Immature natural killer cell (primary cell): ENCODE measurements at regions not wholly inside any gene's neighbourhood (a gene's known extent, or its start where the extent isn't known, plus 50 kb on each side); places are given as distances from the start of the nearest gene placed in this dataset.
"Not testable (repeated sequence)": the region's sequence is repeated elsewhere in the genome, so short reads cannot be mapped to it uniquely, and the experiment has no call there.

Experiments used
- DNase-seq, 3 donors: peaks; one replicate each; pipeline ENCODE4 v3.0.0; 2022; ENCODE audit warnings: mixed read lengths in 1 of 3
- H3K27ac Mint-ChIP-seq, 6 donors: one replicate each; pipeline ENCODE4 v1.8.0; 2020; ENCODE audit warnings: mixed read lengths in 6 of 6, mild to moderate bottlenecking in 5 of 6, inconsistent platforms in 4 of 6, moderate library complexity in 3 of 6
- H3K27me3 Mint-ChIP-seq, 3 donors: one replicate each; pipeline ENCODE4 v1.8.0; 2020 to 2021; ENCODE audit warnings: low read depth in 3 of 3, mild to moderate bottlenecking in 3 of 3, mixed read lengths in 3 of 3, moderate library complexity in 3 of 3, inconsistent platforms in 1 of 3
- H3K36me3 Mint-ChIP-seq, 3 donors: one replicate each; pipeline ENCODE4 v1.8.0; 2020; ENCODE audit warnings: mixed read lengths in 3 of 3, inconsistent platforms in 2 of 3, mild to moderate bottlenecking in 2 of 3
- H3K4me1 Mint-ChIP-seq, 2 donors: one replicate each; pipeline ENCODE4 v1.8.0; 2020; ENCODE audit warnings: inconsistent platforms in 2 of 2, mild to moderate bottlenecking in 2 of 2, mixed read lengths in 2 of 2, moderate library complexity in 1 of 2
- H3K4me3 Mint-ChIP-seq, 5 donors: one replicate each; pipeline ENCODE4 v1.8.0; 2020; ENCODE audit warnings: mild to moderate bottlenecking in 5 of 5, mixed read lengths in 5 of 5, inconsistent platforms in 3 of 5, moderate library complexity in 3 of 5
- H3K9me3 Mint-ChIP-seq, 6 donors: one replicate each; pipeline ENCODE4 v1.8.0; 2020; ENCODE audit warnings: mild to moderate bottlenecking in 6 of 6, mixed read lengths in 6 of 6, inconsistent platforms in 4 of 6, moderate library complexity in 3 of 6

DNA sequence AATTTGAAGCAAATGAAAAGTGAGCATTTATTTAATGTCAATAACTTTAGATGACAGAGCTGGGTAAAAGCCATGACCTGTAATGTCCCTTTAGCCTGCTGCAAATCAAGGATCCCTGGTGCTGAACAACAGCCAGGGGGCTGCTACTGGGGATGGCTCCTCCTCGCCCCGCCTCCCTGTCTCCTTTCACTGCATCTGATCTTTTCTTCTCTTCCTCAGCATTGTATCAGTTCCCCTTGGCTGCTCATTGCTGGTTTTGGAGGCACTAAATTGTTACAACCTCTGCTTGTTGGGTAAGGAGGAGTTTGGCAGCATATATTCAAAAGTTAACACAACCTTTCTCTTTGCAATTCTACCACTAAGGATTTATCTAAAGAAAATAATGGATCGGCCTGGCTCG, 236.3 kb upstream of the ID2 start:
- peaks cover 4 to 17% (median 14%) of the 10 kb centered on the region in 3 donors for H3K36me3 Mint-ChIP-seq
- H3K4me3 Mint-ChIP-seq, result no peak overlapping the region
- H3K9me3 Mint-ChIP-seq, result no peaks in the 10 kb centered on the region
- peaks cover 45 to 83% of the 10 kb centered on the region in 2 donors for H3K4me1 Mint-ChIP-seq
- peaks cover 0 to 2% (median 0%) of the 10 kb centered on the region in 3 donors for H3K27me3 Mint-ChIP-seq
- peak overlapping the region in 3 of 6 donors; percentile 40 to 75 (median 55) for H3K27ac Mint-ChIP-seq
- no peak for DNase-seq

DNA sequence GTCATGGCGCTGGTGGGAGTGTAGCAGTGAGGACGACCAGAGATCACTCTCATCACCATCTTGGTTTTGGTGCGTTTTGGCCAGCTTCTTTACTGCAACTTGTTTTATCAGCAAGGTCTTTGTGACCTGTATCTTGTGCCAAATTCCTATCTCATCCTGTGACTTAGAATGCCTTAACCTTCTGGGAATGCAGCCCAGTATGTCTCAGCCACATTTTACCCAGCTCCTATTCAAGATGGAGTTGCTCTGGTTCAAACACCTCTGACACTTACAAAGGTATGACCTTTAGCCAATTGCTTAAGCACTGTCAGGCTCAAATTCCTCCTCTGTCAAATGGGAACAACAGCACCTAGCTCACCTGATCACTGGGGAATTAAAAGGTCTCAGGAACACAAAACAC, 235.1 kb upstream of the ID2 start:
- peaks cover 3 to 23% (median 15%) of the 10 kb centered on the region in 3 donors for H3K36me3 Mint-ChIP-seq
- H3K4me1 Mint-ChIP-seq, result peaks cover 45 to 86% of the 10 kb centered on the region in 2 donors
- H3K4me3 Mint-ChIP-seq, H3K9me3 Mint-ChIP-seq, H3K27me3 Mint-ChIP-seq, DNase-seq: not testable (repeated sequence)
- H3K27ac Mint-ChIP-seq, result peak overlapping the region in 3 of 6 donors; percentile 25 to 34 (median 27)

DNA sequence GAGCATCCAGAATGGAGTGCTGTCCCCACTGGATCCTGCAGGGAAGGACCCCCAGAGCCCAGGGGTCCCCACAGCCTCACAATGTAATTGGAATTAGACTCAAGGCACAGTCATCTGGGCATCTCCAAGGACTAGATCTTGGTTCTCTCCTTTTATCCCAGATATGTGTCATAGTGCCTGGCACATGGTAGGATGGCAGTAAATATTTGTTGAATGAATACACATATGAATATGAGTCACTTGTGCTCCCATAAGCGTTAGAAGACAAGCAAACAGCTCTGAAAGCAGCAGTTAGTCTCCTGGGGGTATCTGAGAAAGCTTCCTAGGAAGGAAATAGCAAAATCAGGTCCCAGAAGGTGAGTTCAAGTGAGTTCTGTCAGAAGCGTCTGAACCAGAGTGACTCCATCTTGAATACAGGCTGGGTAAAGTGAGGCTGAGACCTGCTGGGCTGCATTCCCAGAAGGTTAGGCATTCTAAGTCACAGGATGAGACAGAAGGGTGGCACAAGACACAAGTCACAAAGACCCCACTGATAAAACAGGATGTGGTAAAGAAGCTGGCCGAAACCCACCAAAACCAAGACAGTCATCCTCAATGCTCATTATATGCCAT, 234.1 kb upstream of the ID2 start:
- peaks cover 0 to 23% (median 15%) of the 10 kb centered on the region in 3 donors for H3K36me3 Mint-ChIP-seq
- peaks cover 40 to 86% of the 10 kb centered on the region in 2 donors for H3K4me1 Mint-ChIP-seq
- no peak for DNase-seq
- H3K9me3 Mint-ChIP-seq, result no peaks in the 10 kb centered on the region
- peak overlapping the region in 1 of 5 donors; percentile 27 for H3K4me3 Mint-ChIP-seq
- H3K27ac Mint-ChIP-seq, result peak overlapping the region; percentile 16 to 57 (median 26)
- peaks cover 0 to 2% (median 0%) of the 10 kb centered on the region in 3 donors for H3K27me3 Mint-ChIP-seq

DNA sequence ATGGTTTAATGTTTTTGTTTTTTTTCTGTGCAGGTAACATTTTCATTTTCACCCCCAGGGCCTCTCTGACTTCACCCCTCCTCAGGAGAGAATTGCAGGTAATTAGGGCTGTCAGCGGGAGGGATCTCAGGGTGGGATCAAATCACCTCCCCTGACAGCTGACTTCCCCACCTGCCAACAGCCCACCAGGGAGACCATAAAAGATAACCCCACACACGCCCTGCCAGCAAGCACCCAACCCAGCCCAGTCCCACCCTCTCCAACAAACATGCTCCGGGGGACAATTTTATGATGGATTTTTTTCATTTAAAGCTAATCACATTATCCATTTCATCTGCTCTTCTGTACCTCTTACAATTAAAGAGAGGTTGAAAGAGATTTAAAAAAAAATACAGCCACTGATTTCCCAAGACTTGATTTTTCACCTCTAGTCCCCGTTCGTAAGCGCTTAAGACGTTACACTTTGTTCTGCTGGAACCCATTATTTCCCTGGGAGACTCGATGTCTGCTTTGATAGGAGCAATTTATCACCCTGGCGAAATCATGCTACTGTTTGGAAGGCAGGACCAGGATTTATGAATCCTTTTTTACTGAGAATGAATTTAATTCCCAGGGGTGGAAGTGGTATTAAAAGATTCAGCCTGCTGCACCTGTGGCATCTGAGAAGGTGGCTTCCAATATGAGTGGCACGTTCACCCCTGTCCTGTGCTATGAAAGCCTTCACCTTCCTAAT, 232.9 kb upstream of the ID2 start:
- Mint-ChIP-seq H3K4me3 (no peak overlapping the region), H3K36me3 (peaks cover 0 to 18% (median 10%) of the 10 kb centered on the region in 3 donors), H3K4me1 (peaks cover 44 to 91% of the 10 kb centered on the region in 2 donors), H3K27ac (peak overlapping the region in 3 of 6 donors; percentile 23 to 40 (median 39)), H3K27me3 (peaks cover 0 to 2% (median 0%) of the 10 kb centered on the region in 3 donors), H3K9me3 (no peaks in the 10 kb centered on the region)
- no peak for DNase-seq

DNA sequence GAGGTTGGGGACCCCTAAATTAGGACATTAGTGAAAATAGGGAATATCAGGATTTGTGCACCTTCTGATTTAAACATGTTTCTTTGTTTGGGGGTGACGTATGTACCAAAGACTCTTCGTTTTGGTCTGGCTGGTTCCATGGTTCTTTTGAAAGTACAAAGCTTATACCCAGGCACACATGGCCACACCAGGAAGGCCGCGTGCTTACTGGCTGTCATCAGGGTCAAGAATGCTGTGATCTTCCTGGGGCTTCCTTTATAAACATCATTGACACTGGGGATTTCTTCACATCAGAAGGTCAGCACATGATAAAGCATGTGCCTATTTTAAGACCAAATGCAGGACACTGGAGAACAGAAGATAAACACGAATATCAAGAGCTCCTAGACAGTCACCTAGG, 230.6 kb upstream of the ID2 start:
- Mint-ChIP-seq H3K4me1 (peaks cover 64 to 96% of the 10 kb centered on the region in 2 donors), H3K27me3 (peaks cover 2 to 8% (median 8%) of the 10 kb centered on the region in 3 donors), H3K36me3 (peaks cover 0 to 15% (median 10%) of the 10 kb centered on the region in 3 donors), H3K4me3 (no peak overlapping the region), H3K27ac (peak overlapping the region in 4 of 6 donors; percentile 39 to 83 (median 73)), H3K9me3 (no peaks in the 10 kb centered on the region)
- DNase-seq, result no peak

DNA sequence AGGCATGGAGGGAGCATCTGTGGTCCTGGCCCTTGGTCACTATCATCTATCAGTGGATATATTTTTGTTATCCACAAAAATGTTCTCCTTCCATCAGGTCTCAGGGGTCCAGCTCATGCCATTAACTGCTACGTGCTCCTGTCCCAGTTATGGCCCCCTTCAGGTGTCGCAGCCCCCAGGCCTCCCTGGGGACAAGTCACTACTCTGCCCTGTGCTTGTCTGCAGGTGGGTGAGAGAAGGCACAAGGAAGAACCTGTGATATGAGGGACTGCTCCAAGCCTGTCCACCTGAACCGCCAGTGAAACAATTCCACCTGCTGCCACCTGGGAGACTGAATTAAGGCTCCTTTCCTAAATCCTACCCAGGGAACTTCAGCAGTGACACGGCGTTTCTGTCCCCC, 229.6 kb upstream of the ID2 start:
- DNase-seq, result no peak
- Mint-ChIP-seq H3K36me3 (peaks cover 0 to 15% (median 10%) of the 10 kb centered on the region in 3 donors), H3K27ac (peak overlapping the region; percentile 86 to 100 (median 99)), H3K27me3 (peaks cover 2 to 11% (median 8%) of the 10 kb centered on the region in 3 donors), H3K9me3 (no peaks in the 10 kb centered on the region), H3K4me1 (peaks cover 69 to 94% of the 10 kb centered on the region in 2 donors), H3K4me3 (no peak overlapping the region)

DNA sequence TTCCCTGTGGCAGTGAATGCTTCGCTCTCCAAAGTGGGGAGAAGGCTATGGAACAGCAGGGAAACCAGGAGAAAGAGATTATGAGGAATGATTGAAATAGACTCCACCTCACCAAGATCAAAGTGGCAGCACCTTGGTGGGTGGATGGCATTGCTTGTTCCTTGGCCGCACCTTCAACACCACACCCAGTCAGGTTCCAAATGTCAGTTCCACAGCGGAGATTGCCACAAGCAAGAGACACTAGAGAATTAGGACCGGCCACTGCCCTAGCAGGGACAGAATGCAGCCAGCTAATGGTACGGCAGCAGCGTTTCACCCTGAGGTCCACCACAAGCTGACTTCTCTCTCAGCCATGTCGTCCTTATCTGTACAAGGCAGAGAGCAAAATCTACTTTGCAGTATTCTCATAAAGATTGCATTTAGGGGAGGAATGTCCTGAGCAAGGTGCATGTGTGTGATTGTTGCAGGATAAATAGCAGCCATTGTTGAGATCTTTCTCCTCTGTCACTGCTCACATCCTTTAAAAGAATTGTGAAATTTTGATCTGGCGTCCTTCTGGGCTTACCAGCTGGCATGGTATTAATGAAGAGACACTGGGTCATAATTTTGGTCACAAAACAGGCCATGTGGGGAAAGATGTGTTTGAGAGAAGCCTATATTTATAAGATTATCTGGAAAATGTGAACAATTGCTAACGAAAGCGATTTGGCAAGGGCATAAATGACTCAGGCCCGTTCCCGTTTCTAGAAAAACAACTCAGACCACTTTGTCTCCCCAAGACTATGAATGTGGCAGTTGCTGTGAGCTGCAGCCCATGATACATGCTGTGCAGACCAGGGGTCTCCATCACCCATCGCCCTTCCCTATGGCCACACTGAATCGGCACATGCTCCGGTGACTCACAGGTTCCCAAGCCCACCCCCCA, 228.6 kb upstream of the ID2 start:
- H3K27ac Mint-ChIP-seq, result peak overlapping the region; percentile 86 to 100 (median 99)
- no peak for DNase-seq
- no peaks in the 10 kb centered on the region for H3K9me3 Mint-ChIP-seq
- H3K4me3 Mint-ChIP-seq, result peak overlapping the region; percentile 17 to 99 (median 50)
- H3K36me3 Mint-ChIP-seq, result peaks cover 0 to 15% (median 10%) of the 10 kb centered on the region in 3 donors
- H3K4me1 Mint-ChIP-seq, result peaks cover 69 to 94% of the 10 kb centered on the region in 2 donors
- H3K27me3 Mint-ChIP-seq, result peaks cover 2 to 16% (median 8%) of the 10 kb centered on the region in 3 donors

DNA sequence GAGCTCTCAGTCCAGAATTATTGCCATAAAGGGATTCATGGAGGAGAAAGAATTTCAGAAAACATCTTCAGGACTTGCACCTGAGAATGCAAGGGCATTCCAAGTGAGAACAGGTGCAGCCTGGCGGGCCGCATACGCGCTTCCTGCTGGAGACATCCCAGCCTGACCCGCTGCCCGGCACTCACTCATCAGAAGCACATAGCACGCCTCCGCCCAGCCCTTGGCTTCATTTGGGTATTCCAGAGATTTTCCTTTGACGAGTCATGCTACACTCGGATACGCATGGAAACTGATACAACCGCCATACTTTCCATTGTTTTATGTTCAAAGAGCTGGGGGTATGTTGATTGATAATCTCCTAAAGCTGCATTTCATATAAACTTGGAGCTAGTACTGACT, 228.0 kb upstream of the ID2 start:
- DNase-seq, result no peak
- peaks cover 70 to 94% of the 10 kb centered on the region in 2 donors for H3K4me1 Mint-ChIP-seq
- peaks cover 4 to 16% (median 8%) of the 10 kb centered on the region in 3 donors for H3K27me3 Mint-ChIP-seq
- peak overlapping the region; percentile 83 to 99 (median 94) for H3K4me3 Mint-ChIP-seq
- H3K27ac Mint-ChIP-seq, result peak overlapping the region; percentile 99 to 100 (median 100)
- H3K36me3 Mint-ChIP-seq, result peaks cover 0 to 15% (median 10%) of the 10 kb centered on the region in 3 donors
- H3K9me3 Mint-ChIP-seq, result no peaks in the 10 kb centered on the region

DNA sequence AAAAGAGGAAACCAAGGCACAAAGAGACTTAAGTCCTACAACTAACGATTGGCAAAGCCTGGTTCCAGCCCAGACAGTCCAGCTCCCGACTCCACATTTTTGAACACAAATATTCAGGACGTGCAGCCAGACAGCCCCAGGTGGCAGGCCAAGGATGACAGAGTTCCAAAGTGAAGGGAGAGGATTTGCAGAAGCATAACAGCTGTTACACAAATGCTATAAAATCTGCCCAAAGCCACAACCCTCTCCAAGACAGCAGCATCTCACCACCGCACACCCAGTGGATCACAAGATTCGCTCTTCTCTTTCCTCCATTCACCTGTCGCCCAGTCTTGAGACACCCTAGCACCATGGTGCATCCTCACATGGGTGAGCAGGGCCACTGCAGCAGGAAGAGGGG, 227.1 kb upstream of the ID2 start:
- DNase-seq, result peak in 2 of 3 donors; percentile 32 to 36
- Mint-ChIP-seq H3K36me3 (peaks cover 0 to 15% (median 10%) of the 10 kb centered on the region in 3 donors), H3K4me1 (peaks cover 75 to 95% of the 10 kb centered on the region in 2 donors), H3K4me3 (peak overlapping the region; percentile 83 to 99 (median 94)), H3K9me3 (no peaks in the 10 kb centered on the region), H3K27me3 (peaks cover 4 to 16% (median 8%) of the 10 kb centered on the region in 3 donors), H3K27ac (peak overlapping the region; percentile 99 to 100 (median 100))

DNA sequence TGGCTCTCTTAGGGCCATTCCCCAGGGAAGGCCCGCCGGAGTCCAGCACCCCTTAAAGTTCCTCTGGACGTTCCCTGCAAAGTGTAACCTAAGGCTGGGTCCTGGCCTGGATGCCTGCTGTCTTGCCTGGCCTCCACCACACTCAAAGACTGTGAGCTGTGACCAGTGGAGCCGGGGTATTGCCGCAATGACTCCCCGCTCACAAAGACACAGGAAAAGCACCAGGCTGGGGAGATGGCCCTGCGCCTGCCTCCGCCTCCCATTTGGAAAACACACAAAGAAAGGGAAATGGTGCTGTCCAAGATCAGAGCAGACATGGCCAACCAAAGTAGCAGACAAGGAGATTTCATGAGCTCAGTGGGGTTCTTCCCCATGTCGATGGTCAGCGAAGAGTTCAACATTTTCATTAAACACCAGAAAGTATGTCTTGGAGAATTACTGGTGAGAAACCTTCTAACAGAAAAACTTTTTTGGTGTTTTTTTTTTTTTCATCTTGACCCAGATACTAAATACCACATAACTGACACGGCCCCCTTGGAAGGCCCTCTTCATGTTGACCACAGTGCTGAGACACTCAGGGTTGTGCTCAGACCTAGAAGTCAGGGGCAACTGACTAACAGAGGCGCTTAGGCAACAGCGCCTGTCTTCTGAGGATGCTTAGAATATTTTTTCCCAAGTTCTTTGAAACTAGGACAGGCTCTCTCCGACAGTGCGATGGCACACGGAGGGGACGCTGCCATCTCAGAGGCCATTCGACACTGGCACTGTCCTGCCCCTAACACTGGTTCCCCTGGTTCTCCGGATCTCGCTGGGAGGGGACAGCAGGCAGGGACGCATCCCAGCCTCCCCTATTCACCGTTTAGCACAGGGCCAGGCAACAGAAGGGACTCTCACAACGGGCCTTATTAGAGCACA, 226.4 kb upstream of the ID2 start:
- H3K27me3 Mint-ChIP-seq, result peaks cover 4 to 16% (median 8%) of the 10 kb centered on the region in 3 donors
- H3K27ac Mint-ChIP-seq, result peak overlapping the region; percentile 99 to 100 (median 100)
- no peaks in the 10 kb centered on the region for H3K9me3 Mint-ChIP-seq
- peak overlapping the region; percentile 83 to 99 (median 94) for H3K4me3 Mint-ChIP-seq
- DNase-seq, result peak; percentile 78 to 81 (median 81)
- H3K4me1 Mint-ChIP-seq, result peaks cover 80 to 95% of the 10 kb centered on the region in 2 donors
- peaks cover under 1 to 13% (median 5%) of the 10 kb centered on the region in 3 donors for H3K36me3 Mint-ChIP-seq

DNA sequence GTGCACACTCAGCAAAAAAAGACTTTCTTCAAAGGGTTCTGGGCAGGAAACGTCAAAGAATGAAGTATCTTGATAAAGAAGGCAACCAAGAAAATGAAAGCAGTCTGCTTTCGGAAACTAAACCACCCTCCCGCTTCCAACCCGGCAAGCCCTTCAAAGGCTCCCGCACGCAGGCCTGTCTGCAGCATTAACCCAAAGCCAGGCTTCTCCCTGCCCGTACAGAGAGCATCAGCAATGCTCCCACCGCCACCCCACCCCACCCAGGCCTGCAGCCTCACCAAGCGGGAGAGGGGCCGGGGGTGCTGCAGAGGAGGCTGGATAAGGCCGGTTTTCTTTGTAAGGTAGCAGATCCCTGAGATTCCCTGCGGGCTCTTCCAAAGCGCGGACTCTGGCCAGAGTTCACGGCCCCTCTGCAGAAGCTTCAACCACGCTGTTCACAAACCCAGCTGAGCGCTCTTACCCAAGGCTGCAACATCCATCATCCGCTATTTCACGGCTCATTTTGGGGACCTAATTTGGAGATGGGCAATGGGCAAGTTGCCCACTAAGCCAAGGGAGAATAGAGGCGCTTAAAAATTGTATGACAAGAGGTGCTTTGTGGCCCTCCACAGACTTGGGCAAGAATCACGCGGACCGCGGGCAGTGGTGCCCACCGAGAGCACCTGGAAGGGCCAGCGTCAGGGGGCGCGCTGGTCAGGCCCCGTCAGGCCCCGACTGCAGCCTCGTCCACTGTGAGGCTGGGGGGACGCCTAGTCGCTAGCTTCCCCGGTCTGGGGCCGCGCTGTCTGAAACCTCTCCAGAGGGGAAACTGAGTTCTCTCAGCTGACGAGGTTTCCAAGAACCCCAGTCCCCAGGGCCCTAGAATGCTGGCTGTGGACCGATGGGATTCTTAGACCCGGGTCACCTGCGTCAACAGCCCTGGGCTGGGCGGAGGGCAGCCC, 225.4 kb upstream of the ID2 start:
- Mint-ChIP-seq H3K27me3 (peaks cover 5 to 16% (median 8%) of the 10 kb centered on the region in 3 donors), H3K4me3 (peak overlapping the region; percentile 83 to 99 (median 94)), H3K4me1 (peaks cover 79 to 95% of the 10 kb centered on the region in 2 donors), H3K27ac (peak overlapping the region; percentile 99 to 100 (median 100)), H3K36me3 (peaks cover 7 to 9% (median 7%) of the 10 kb centered on the region in 3 donors), H3K9me3 (no peaks in the 10 kb centered on the region)
- peak; percentile 77 to 78 (median 77) for DNase-seq
